Endothelial cell of umbilical vein (primary cell): ENCODE measurements at regions not wholly inside any gene's neighbourhood (a gene's known extent, or its start where the extent isn't known, plus 50 kb on each side); places are given as distances from the start of the nearest gene placed in this dataset.

Source experiments
- BruUV-seq: library from RNA; stranded (reverse); fragments of 400-500 nt; replicated peaks from 2 replicates; lab custom pipeline; 2021; lab: Mats Ljungman, UMichigan
- CTCF ChIA-PET: fragments of 300-600, 350-600 bp; sonication (Branson Sonifier 250); formaldehyde crosslinking; loops from one replicate; lab custom pipeline; 2021; ENCODE audit warnings: antibody characterized with exemption, inconsistent platforms; lab: Charles Lee
- POLR2A ChIA-PET: fragments of 300-600, 350-600 bp; sonication (Branson Sonifier 250); formaldehyde crosslinking; loops from one replicate; lab custom pipeline; 2021; ENCODE audit warnings: antibody characterized with exemption, inconsistent platforms; lab: Charles Lee
- DNase-seq: peaks from one replicate; pipeline ENCODE4 v3.0.0-alpha.2; 2011; ENCODE audit warnings: low read depth, low spot score
- FAIRE-seq: peaks from 2 replicates; lab custom pipeline; 2011; peaks lifted over from hg19 to GRCh38; lab: Jason Lieb, UNC
- H2AFZ ChIP-seq: 2 replicates; pipeline ENCODE4 v1.6.0; 2012; ENCODE audit warnings: low read depth, low read length, control low read depth, inconsistent platforms
- H3K27ac ChIP-seq: 2 replicates; pipeline ENCODE4 v1.5.1; 2011; ENCODE audit warnings: low read depth, mild to moderate bottlenecking, control low read depth, low read length, moderate library complexity; ENCODE audit not compliant: insufficient read depth
- H3K27me3 ChIP-seq, 2 experiments: 2 replicates each; pipeline versions ENCODE4 v1.6.0 to v1.6.1; 2011; ENCODE audit warnings: low read length in 2 of 2, mixed read lengths in 1 of 2; ENCODE audit not compliant: control insufficient read depth in 2 of 2, insufficient read depth in 2 of 2
- H3K36me3 ChIP-seq, 2 experiments: 2 replicates in 1 of 2; 3 replicates in 1 of 2; pipeline ENCODE4 v1.5.1; 2011; ENCODE audit warnings: low read length in 2 of 2, mild to moderate bottlenecking in 1 of 2, moderate library complexity in 1 of 2; ENCODE audit not compliant: control insufficient read depth in 2 of 2, insufficient read depth in 2 of 2; ENCODE audit errors: extremely low read depth in 1 of 2
- H3K4me1 ChIP-seq: 3 replicates; pipeline ENCODE4 v1.5.1; 2011; ENCODE audit warnings: mild to moderate bottlenecking, low read length; ENCODE audit not compliant: control insufficient read depth, insufficient read depth; ENCODE audit errors: extremely low read depth
- H3K4me2 ChIP-seq: 2 replicates; pipeline ENCODE4 v1.6.1; 2011; ENCODE audit warnings: low read length, control low read depth, mixed read lengths; ENCODE audit not compliant: insufficient read depth
- H3K4me3 ChIP-seq, 3 experiments: fragments of 200-600 bp in 1 of 3; sonication (generic), shearing (Covaris generic) in 1 of 3; replicated peaks in 1 of 3; 2 replicates each; pipeline ENCODE4 v1.5.1; 2011 to 2016; ENCODE audit warnings: control low read depth in 3 of 3, low read length in 3 of 3, mild to moderate bottlenecking in 2 of 3, inconsistent platforms in 1 of 3, low read depth in 1 of 3, moderate library complexity in 1 of 3; ENCODE audit not compliant: insufficient read depth in 1 of 3
- H3K79me2 ChIP-seq: 2 replicates; pipeline ENCODE4 v1.6.0; 2012; ENCODE audit warnings: low read length, inconsistent platforms; ENCODE audit not compliant: control insufficient read depth, insufficient read depth
- H3K9ac ChIP-seq: replicated peaks from 2 replicates; pipeline ENCODE3; 2011; ENCODE audit warnings: low read length, control low read depth; ENCODE audit not compliant: insufficient read depth; ENCODE audit errors: extremely low read depth
- H3K9me1 ChIP-seq: replicated peaks from 3 replicates; pipeline ENCODE4 v1.6.0; 2011; ENCODE audit warnings: mild to moderate bottlenecking, low read length; ENCODE audit not compliant: control insufficient read depth, insufficient read depth; ENCODE audit errors: extremely low read depth
- H3K9me3 ChIP-seq: replicated peaks from 2 replicates; pipeline ENCODE4 v1.5.1; 2012; ENCODE audit warnings: low read length, inconsistent platforms; ENCODE audit not compliant: control insufficient read depth, insufficient read depth
- H4K20me1 ChIP-seq: replicated peaks from 2 replicates; pipeline ENCODE3; 2011; ENCODE audit warnings: mild to moderate bottlenecking, low read length; ENCODE audit not compliant: control insufficient read depth, insufficient read depth; ENCODE audit errors: extremely low read depth
- EZH2 ChIP-seq: IDR thresholded peaks from 2 replicates; pipeline ENCODE4 v1.6.1; 2012; ENCODE audit warnings: borderline replicate concordance, low read depth, mild to moderate bottlenecking, moderate library complexity, low read length, inconsistent platforms; ENCODE audit not compliant: severe bottlenecking
- GATA2 ChIP-seq: IDR thresholded peaks from 2 replicates; pipeline ENCODE4 v1.7.0; 2011; ENCODE audit warnings: low read depth, mild to moderate bottlenecking, moderate library complexity, mixed read lengths, low read length; ENCODE audit not compliant: insufficient read length, insufficient read depth
- JUN ChIP-seq: IDR thresholded peaks from 2 replicates; pipeline ENCODE4 v1.6.1; 2011; ENCODE audit warnings: borderline replicate concordance, low read depth; ENCODE audit not compliant: insufficient read length, insufficient read depth
- MYC ChIP-seq: IDR thresholded peaks from one replicate; pipeline ENCODE4 v1.6.1; 2011; ENCODE audit warnings: mild to moderate bottlenecking, low read depth, low read length
- POLR2A ChIP-seq: IDR thresholded peaks from 2 replicates; pipeline ENCODE4 v1.6.1; 2012; ENCODE audit warnings: low read depth, mild to moderate bottlenecking, control low read depth, low read length
- POLR2AphosphoS5 ChIP-seq: IDR thresholded peaks from 2 replicates; pipeline ENCODE4 v1.6.1; 2012; ENCODE audit warnings: low read depth, mild to moderate bottlenecking, control low read depth, low read length, moderate library complexity; ENCODE audit not compliant: insufficient read depth
- dilution Hi-C: fragments of 300-500 bp; cut with MboI; formaldehyde crosslinking; loops from one replicate; pipeline ENCODE4 v1.15.0; 2019; ENCODE audit warnings: low sequenced_read_pairs; ENCODE audit not compliant: extremely low pct_ligation_motif_present
- intact Hi-C: fragments of 100-400 bp; cut with micrococcal nuclease; formaldehyde crosslinking; loops from one replicate; pipeline ENCODE4 v1.10.0; 2022
- TF ChIP-seq, protein P1 (sequence below): IDR thresholded peaks from 2 replicates; pipeline ENCODE4 v1.6.1; 2011; ENCODE audit not compliant: insufficient read depth, insufficient read length

DNA sequence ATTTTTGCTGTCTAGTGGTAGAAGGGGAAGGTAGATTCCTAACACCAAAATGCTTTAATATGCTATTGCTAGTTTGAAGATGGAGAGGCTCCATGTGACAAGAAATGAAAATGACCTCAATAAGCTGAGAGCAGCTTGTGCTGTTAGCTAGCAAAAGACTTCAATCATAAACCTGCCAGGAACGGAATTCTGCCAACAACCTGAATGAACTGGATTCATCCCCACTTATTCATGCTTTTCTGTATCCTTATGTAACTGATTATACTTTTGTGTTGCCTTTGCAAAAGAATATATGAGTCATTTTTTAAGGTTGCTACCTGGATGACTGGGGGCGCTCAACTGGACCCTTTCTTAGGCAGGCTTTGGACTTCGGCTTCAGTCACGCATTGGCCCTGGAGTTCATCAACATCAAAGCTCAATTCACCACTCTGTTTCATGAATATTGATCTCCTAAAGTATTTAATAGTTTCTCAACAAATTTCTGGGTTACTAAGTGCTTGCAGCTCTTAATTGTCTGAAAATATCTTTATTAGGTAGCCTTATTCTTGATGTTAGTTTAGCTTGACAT lies 97.5 kb upstream of the KCNJ3 start:
- CTCF ChIA-PET, result no interaction called here
- Histone ChIP-seq H3K27me3 (no peaks in the 10 kb centered on the region), H3K4me3 (no peak overlapping the region), H3K9me3 (no peaks in the 10 kb centered on the region), H3K9ac (no peak overlapping the region), H3K27ac (no peak overlapping the region), H3K79me2 (no peaks in the 10 kb centered on the region), H3K4me2 (no peak overlapping the region), H4K20me1 (no peaks in the 10 kb centered on the region), H3K9me1 (no peaks in the 10 kb centered on the region), H3K36me3 (no peaks in the 10 kb centered on the region), H2AFZ (no peak overlapping the region), H3K4me1 (no peaks in the 10 kb centered on the region)
- TF ChIP-seq POLR2A (no peak), JUN (no peak), MYC (no peak), EZH2 (no peak), POLR2AphosphoS5 (no peak)
- dilution Hi-C loops (no loop called here), intact Hi-C loops (no loop called here)
- DNase-seq (no peak), FAIRE-seq (no peak)
- BruUV-seq, result no TSS peak
- POLR2A ChIA-PET, result no interaction called here

DNA sequence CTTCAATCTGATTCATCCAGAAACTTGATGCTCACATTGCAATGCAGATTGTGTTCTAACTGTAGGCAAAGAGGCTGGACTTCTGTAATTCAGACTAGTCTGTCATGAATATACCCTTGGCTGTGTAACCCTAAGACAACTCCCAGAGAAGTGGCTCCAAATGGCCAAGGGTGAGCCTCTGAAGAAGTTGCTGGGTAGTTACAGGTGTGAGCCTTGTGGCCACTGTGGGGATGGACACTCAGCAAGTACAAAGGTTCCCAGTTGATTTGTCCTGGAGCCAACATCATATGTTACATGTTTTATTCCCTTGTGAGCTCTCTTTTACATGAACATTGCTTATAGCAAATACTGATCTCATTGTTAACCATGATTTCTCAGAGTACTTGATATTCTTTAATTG lies 94.8 kb upstream of the KCNJ3 start:
- H3K4me1 ChIP-seq, result no peaks in the 10 kb centered on the region
- H4K20me1 ChIP-seq, result no peaks in the 10 kb centered on the region
- CTCF ChIA-PET, result no interaction called here
- H3K9me3 ChIP-seq, result no peaks in the 10 kb centered on the region
- no peak overlapping the region for H3K4me2 ChIP-seq
- dilution Hi-C loops, result no loop called here
- FAIRE-seq, result no peak
- intact Hi-C loops, result no loop called here
- no peak overlapping the region for H3K27ac ChIP-seq
- no peaks in the 10 kb centered on the region for H3K79me2 ChIP-seq
- H3K36me3 ChIP-seq, result no peaks in the 10 kb centered on the region
- H3K9ac ChIP-seq, result no peak overlapping the region
- H3K9me1 ChIP-seq, result no peaks in the 10 kb centered on the region
- no peak overlapping the region for H2AFZ ChIP-seq
- H3K27me3 ChIP-seq, result no peaks in the 10 kb centered on the region
- no peak for DNase-seq
- no TSS peak for BruUV-seq
- no peak overlapping the region for H3K4me3 ChIP-seq
- TF ChIP-seq MYC (no peak), GATA2 (no peak), POLR2A (no peak)
- TF ChIP-seq, protein P1, sequence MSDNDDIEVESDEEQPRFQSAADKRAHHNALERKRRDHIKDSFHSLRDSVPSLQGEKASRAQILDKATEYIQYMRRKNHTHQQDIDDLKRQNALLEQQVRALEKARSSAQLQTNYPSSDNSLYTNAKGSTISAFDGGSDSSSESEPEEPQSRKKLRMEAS, result no peak
- POLR2A ChIA-PET, result no interaction called here
